C4-2B (cell line): ENCODE measurements at regions not wholly inside any gene's neighbourhood (a gene's known extent, or its start where the extent isn't known, plus 50 kb on each side); places are given as distances from the start of the nearest gene placed in this dataset.

Experiments
- CTCF ChIP-seq: fragments of 450-650 bp; conservative IDR thresholded peaks from 2 replicates; pipeline ENCODE4 v1.5.1; 2017; ENCODE audit warnings: mild to moderate bottlenecking
- ZFX ChIP-seq: fragments of 450-650 bp; IDR thresholded peaks from 2 replicates; pipeline ENCODE4 v1.6.1; 2017

- no peak for TF ChIP-seq CTCF
- no peak for TF ChIP-seq ZFX
Measured at GRCh38 chr15:61701455-61701854, 358.8 kb downstream of the VPS13C start.
